Hepatic stellate cell (primary cell): ENCODE measurements at regions not wholly inside any gene's neighbourhood (a gene's known extent, or its start where the extent isn't known, plus 50 kb on each side); places are given as distances from the start of the nearest gene placed in this dataset.
"Not testable (repeated sequence)": the region's sequence is repeated elsewhere in the genome, so short reads cannot be mapped to it uniquely, and the experiment has no call there.

Experiments
- DNase-seq: peaks from one replicate; pipeline ENCODE4 v3.0.0; 2011; ENCODE audit warnings: low spot score

DNA sequence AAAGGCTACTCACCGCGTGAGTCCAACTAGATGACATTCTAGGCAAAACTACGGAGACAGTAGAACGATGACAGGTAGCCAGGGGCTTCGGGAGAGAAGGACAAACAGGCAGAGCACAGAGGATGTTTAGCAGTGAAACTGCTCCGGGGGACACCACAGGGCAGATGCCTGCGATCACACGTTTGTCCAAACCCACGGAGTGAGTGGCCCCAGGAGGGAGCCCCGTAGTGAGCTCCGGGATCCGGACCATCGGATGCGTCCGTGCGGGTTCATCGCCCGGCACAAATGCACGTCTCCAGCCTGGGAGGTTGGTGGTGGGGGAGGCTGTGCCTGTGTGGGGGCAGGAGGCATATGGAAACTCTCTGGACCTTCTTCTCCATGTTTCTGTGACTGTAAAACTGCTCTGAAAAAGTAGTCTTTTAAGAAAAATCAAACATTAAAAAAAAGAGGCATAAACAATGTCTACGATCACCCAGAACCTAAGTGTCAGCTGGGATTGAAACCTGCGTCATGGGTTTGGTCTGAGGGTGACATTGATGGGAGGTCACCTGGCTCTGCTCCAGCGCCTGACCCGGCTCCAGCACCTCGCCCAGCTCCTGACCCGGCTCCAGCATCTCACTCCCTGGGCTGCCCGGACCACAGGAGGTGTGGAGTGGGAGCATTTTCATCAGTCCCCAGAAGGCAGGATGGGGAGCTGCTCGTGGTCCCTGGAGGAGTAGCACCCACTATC lies 83.0 kb upstream of the CTDP1 start:
- DNase-seq = no peak

DNA sequence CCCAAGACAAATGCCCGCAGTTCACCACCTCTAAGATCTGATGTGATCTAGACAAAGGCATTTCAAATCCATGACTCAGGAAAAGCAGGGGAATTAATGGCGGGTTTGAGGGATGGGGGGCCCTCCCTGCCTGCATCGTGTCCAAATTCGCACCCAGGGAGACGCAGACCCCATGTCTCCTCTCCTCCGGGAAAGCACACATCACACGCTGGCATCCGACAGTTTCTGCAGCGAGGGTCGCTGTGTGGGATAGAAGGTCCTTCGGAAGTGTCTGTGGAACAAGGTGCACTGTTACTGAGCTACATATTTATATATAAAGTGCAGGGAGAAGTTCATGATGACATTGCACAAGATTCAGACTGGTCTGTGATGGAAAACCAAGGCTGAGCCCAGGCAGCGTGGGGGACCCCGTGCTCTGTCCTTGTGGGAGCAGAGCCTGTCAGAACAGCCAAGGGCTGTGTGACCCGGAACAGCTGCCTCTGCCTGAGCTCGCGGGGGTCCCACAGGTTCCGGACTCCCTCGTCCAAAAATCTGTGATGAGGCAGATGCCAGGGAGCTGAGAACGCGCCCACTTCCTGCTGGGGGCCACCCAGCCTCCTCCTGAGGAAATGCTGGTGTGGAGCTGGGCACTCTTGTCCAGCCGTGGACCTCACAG lies 82.3 kb upstream of the CTDP1 start:
- no peak for DNase-seq

DNA sequence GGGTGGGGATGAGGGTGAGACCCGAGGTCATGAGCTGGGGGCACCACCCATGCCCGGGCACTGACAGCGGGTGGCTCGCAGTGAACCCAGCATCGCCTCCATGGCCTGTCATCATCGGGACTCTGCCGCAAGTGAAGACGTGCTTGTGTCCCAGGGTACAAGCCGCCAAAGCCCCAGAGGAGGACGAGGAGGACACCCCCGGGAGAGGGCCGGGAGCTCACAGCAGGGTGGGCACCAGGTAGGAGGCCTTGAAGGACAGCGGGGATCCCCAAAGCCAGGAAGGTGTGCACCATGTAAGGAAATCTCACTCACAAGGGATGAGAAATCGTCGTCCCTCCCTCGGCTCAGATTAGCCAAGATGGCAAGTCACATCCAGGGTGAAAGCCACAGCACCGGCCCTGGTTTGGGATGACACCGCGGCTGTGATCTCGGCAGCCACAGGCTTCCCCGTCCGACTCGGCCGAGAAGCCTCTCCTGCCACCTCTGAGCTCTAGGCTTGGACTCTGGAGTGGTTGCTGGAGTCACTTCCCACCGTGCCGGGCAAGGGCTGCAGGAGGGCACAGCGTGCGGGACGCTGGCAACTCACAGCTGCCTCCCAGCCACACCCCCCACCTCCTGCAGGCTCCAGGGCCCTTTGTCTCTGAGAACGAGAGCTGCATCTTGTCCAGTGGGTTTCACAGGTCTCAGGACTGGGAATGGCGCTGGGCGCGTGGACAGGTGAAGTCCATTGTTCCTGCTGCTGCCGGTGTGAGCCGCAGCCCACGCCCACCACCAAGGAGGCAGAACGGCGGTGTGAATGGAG lies 81.6 kb upstream of the CTDP1 start:
- DNase-seq = no peak

DNA sequence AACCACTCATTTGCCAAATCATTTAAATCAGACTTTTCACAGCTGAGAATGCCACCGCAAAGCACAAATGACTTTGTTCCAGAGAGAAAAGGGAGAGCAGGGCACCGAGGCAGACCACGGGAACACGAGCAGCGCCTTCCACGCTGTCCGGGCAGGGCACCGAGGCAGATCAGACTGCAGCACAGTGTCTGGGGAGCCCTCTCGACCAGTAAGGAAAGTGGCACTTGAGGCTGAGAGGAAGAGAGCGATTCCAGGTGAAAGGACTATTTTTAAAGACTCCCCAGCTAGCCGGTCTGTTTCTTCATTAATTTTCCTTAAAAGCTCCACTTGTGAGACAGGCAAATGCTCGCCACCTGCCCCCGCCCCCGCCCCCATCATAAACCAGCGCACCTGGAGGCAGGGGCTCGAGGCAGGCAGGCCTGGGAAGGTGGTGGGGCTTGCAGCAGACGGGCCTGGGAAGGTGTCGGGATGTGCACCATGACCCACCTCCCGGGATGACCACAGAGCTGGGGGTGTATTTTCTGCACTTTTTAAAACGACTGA lies 80.9 kb upstream of the CTDP1 start:
- no peak for DNase-seq

DNA sequence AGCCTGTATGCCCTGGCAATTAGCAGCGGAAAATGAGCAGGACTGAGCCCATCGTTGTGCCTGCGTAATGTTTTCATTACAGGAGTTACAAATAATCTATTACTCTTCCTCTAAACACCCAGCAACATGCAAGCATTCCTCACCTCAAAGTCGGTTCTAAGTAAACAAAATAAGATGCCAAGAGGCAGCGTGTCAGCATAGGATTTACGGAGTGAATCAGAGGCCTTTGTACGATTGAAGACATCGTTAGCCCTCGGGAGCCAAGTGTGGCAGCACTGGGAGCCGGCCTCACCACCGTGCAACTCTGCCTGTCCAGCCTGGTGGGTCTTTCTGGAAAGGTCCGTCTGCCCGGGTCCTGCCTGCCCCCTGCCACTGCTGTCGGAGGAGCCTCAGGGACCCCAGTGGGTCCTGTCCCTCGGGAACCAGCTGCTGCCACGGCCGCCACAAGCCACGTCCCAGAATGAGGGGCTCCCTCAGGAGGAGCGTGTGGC lies 80.1 kb upstream of the CTDP1 start:
- no peak for DNase-seq

DNA sequence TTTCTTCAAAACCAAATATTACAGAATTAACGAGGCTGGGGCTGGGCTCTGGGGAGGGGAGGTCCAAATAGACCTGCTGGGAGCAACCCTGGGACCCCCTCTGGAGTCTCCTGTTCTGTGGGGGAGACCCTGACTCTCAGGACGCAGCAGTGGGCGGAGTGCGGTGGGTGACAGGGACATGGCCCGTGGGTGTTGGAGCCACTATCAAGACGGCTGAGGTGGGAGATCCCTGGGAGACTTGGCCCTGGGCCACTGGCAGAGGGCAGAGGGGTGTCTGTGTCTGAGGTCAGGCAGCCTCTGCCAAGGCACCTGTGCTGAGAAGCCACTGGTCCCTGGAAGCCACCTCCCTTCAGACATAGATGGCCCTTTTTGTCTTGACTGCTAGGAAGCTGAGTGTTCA lies 79.5 kb upstream of the CTDP1 start:
- no peak for DNase-seq

DNA sequence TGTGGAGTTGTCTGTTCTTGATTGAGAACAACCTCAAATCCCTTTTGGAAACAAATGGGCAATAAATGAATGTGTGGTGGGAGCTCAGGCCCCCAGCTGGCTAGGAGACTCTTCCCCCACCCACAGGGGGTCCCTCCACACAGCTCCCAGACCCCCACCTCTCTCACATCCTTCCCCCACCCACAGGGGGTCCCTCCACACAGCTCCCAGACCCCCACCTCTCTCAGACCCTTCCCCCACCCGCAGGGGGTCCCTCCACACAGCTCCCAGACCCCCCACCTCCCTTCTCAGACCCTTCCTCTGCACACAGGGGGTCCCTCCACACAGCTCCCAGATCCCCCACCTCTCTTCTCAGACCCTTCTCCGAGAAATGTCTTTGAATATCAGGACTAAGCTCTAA lies 79.0 kb upstream of the CTDP1 start:
- DNase-seq = no peak

DNA sequence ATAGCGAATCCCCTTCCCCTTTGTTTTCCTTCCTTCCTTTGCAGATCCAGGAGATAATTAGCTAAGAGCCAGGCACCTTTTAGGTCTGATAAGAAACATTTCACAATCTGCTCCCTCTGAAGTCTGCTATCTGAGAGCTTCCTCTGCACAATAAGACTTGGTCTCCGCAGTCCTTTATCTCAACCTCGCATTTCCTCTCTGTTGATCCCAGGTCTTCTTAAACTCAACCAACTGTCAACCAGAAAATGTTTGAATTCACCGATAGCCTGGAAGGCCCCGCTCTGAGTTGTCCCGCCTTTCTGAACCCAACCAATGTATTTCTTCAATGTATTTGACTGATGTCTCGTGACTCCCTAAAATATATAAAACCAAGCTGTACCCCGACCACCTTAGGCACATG lies 78.4 kb upstream of the CTDP1 start:
- DNase-seq = no peak

DNA sequence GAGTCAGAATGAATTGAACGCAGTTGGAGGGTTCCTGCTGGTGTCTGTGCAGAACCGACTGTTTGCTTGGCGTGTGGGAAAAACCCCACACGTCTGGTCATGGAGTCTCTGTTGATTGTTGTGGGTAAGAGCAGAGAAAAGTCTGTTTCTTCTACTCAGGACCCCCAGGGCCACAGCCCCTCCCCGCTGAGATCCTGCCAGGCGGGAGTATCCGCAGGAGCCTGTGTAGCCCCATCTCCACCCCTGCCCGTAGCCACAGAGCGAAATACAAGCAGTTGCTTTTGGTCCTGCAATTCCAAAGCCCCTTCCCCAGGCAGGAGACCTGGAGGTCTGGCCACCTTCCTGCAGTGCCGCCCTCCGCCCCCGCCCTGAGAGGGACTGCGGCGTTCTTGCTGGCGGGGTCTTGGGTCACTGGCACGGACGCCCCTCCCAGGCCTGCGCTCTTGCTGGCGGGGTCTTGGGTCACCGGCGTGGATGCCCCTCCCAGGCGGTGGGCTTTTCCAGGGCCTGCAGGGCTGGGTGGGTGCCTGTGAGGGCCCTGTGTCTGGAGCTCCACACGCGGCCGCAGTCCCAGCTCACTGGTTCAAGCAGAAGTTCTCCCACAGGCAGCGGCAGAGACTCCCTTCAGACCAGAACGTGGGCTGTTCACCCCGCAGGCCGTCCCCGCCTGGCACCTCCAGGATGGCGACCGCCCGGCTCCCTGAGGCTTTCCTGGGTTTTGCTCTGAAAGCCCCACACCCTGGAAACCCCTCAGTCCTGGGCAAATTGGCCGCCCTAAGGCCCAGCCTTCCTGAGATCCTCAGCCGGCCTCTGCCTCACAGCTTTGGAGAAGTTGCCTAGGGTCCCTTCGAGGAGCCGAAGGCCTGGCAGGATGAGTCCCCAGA lies 76.0 kb upstream of the CTDP1 start:
- no peak for DNase-seq

DNA sequence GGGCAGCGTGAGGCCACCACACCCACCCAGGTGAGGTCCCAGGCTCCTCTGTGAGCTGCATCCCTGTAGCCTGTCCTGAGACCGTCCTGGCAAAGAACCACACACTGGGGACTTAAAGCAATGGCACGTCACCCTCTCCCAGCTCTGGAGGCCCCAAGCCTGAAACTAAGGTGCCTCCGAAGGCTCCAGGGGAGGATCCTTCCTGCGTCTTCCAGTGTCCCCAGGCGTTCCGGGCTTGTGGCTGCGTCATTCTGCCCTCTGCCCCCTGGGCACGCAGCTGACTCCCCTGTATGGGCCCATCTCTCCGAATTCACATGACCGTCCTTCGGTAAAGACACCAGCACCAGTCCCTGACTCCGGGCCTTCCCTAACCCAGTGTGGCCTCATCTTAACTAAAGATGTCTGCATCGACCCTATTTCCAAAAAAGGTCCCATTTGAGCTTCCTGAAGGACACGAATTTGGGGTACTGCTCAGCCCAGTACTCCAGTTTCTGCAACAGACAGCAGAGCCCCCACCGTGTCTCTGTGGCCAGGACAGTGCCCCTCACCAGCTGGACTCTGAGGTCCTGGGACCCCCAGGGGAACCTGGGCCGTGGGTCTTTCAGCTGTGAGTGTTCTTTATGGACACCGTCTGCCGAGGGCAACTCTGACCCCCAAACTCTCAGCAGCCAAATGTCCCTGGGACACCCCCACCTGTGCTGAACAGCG lies 75.2 kb upstream of the CTDP1 start:
- DNase-seq = no peak

DNA sequence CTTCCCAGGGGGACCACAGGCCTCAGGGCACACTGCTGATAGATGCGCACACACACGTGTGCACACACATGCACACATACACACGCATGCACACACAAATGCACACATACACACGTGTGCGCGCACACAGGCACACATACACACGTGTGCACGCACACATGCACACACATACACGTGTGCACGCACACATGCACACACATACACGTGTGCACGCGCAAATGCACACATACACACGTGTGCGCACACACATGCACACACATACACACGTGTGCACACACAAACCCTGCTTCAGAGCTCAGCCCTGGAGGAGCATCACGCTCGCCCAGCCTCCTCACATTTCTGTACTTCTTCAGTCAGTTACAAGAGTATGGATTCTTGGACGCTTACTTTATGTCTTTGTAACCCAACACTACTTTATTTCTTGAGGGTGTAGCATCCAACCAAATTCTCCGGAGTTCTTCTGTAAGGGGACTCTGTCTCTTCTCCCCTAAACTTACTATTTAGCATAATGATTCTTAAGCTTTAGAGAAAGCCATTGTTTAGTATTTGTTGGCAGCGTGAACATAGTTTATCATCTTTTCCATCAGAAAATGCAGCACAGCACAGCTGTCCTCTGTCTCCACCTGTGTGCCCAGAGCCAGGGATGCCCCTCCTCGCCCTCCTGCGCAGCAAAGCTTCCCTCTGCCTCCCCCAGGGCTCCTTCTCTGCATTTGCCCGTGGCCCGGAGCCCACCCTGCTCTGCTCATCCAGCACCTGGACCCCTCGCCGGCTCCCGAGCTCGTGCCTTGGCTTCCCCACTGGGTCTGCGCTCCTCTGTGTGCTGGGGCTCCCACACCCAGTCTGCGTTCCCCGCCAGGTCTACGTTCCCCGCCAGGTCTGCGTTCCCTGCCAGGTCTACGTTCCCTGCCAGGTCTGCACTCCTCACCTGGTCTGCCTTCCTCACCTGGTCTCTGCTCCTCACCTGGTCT lies 74.4 kb upstream of the CTDP1 start:
- DNase-seq = no peak

DNA sequence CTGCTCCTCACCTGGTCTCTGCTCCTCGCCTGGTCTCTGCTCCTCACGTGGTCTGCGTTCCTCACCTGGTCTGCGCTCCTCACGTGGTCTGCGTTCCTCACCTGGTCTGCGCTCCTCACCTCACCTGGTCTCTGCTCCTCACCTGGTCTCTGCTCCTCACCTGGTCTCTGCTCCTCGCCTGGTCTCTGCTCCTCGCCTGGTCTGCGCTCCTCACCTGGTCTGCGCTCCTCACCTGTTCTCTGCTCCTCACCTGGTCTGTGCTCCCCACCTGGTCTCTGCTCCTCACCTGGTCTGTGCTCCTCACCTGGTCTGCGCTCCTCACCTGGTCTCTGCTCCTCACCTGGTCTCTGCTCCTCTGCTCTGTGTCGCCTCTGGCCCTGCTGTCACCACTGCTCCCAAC lies 73.5 kb upstream of the CTDP1 start:
- not testable (repeated sequence) for DNase-seq

DNA sequence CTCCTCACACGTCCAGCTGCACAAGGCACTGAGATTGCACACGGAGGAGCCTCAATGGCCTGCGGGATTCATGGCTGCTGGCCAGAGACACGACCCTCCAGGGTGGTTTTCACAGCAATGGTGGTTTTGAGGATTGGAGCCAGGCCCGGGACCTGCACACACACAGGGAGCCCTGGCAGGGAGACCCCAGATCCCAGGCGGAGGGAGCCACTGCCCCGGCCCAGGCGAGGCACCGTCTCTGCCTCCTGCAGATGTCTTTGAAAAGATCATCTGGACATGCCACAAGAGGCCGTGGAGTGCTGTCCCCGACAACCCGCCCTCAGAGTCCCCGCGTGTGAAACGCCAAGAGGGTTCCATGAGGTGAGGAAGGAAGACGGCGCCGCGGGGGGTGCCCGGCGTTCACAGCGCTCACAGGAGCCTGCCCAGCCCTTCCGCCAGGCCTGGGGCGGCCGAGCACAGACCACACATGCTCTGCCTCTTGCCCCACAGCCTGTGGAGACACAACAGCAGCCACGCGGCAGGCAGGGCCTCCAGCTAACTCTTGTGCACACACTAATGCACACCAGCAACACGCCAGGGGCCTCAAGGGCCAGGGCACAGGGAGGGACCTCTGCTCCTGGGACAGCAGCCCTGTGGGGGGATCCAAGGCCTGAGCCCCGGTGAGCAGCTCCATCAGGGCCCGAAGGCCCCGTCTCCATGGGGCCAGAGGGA lies 72.8 kb upstream of the CTDP1 start:
- no peak for DNase-seq

DNA sequence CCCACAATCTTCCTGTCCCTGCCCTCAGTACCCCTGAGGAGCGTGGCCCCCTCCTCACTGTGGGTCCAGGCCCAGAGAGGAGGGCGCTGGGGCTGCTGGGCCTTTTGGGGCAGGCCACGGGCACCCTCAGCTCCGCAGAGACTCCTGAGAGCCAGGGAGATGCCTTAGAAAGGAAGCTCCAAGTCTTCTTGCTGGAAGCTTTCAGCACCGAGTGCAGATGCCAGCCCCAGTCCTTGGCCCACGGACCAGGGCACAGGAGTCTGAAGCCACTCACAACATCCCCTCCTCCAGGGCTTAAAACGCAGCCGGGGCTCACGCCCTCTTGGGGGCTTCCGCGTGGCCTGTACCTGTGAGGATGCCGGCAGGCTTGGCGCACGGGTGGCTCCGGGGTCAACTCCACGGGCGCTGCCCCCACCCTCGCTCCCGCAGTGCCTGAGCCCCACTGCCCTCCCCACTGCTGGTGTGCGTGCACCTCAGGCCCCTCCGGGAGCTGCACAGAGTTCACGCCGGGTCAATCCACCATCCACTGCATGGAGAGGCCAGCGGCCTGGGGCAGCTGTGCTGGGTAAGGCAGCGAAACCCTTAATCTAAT lies 72.1 kb upstream of the CTDP1 start:
- DNase-seq = no peak

DNA sequence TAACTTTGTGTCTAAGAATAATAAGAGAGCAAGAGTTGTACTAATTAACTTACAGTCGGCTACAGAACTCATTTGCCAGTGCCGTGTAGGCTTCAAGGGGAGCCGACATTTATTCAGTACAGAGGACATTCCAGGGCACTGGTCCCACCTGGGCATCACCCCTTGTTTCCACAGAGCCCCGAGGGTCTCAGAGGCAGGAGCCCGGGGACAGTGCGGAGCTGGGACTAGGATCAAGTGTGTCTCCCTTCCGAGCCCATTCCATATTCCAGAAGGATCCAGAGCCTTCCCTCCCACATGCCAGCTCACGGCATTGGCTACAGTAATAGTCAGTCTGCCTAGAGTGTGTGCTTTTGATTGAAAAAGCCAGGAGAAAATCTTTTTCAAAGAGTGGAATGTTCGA lies 71.5 kb upstream of the CTDP1 start:
- no peak for DNase-seq

DNA sequence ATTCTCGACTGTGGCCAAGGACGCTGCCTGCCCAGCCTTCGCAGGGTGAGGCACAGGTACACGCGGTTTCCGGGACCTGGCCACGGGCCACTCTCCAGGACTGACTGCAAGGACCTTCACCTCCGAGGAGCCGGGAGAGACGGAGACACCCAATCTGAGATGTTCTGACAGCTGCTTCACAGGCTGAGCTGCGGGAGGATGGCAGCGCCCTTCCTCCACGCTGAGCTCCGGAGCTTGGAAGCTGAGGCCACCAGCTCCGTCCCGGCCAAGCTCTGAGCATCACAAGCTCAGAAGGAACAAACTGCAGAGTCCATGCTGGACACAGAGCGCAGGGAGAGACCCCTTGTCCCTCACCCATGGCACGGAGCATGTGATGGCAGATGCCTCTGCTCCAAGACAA lies 71.1 kb upstream of the CTDP1 start:
- no peak for DNase-seq

DNA sequence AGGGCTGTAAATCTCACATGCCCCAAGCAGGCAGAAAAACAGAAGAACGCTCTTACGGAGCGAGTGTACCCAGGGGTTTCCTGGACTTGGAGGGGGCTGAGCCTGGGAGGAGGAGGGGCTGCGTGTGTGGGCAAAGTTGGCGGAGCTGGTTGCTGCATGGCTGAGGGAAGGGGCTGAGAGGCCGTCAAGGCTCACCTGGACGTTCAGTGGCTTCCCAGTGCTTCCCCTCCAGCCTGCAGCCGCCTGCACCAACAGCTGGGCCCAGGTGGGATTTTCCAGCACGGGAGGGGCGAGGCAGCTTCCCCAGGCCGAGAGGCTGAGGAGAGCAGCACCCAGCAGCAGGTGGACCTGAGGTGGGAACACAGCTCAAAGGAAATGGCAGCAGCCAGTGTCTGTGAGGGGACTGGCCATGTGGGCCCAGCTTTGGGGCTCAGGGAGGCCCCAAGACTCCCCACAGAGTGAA lies 70.6 kb upstream of the CTDP1 start:
- no peak for DNase-seq

DNA sequence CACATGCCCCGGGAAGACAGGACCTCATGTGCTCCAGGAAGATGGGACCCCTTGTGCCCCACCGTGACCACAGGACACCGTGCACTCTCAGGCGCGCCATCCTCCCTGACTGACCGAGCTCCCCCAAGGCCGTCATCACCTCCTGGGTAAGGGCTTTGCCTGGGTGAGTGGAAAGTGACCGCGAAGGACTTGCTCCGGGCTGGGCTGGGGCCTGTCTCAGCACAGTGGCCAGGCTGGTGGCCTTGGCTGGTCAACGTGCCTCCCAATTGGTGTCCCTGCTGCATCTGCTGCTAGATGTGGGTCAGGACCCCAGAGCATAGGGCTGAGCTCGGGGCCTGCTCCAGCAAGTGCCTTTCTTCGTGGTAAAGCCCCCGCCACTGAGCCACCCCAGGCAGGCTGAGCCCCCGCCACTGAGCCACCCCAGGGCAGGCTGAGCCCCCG lies 69.7 kb upstream of the CTDP1 start:
- no peak for DNase-seq
